Thyroid gland (tissue), 4 donors: ENCODE measurements at regions not wholly inside any gene's neighbourhood (a gene's known extent, or its start where the extent isn't known, plus 50 kb on each side); places are given as distances from the start of the nearest gene placed in this dataset.

Experiments
- POLR2A ChIP-seq, 2 donors: fragments of 450-650 bp; IDR thresholded peaks; one replicate each; pipeline ENCODE4 v1.6.1; 2017; ENCODE audit warnings: antibody characterized with exemption in 2 of 2, mild to moderate bottlenecking in 2 of 2, moderate library complexity in 1 of 2
- TF ChIP-seq, protein P1 (sequence below), 6 experiments: fragments of 200-600 bp in 3 of 6; fragments of 450-650 bp in 3 of 6; sonication (generic) in 3 of 6; IDR thresholded peaks; one replicate each; pipeline ENCODE4 v1.5.1; 2016 to 2019; ENCODE audit warnings: antibody characterized with exemption in 6 of 6, mild to moderate bottlenecking in 2 of 6, inconsistent platforms in 1 of 6, moderate library complexity in 1 of 6

DNA sequence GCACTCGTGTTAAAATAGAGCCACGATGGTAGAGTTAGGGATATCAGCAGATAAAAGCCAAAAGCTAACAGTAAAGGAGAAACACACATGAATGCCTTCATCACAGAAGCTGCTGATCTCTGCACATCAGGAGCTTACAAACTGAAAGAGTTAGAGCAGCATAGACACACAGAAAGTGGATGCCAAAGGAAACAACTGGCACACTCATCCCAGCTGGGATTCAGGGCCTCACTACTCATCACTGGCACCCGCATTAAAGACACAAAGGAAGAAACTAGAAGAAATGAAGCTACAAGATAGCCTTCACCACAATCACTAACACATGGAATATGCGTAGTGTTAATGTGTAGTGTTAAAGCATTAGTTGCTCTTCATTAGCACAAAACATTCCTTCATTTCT is 156.4 kb upstream of the TBL1X start:
- TF ChIP-seq, protein P1, sequence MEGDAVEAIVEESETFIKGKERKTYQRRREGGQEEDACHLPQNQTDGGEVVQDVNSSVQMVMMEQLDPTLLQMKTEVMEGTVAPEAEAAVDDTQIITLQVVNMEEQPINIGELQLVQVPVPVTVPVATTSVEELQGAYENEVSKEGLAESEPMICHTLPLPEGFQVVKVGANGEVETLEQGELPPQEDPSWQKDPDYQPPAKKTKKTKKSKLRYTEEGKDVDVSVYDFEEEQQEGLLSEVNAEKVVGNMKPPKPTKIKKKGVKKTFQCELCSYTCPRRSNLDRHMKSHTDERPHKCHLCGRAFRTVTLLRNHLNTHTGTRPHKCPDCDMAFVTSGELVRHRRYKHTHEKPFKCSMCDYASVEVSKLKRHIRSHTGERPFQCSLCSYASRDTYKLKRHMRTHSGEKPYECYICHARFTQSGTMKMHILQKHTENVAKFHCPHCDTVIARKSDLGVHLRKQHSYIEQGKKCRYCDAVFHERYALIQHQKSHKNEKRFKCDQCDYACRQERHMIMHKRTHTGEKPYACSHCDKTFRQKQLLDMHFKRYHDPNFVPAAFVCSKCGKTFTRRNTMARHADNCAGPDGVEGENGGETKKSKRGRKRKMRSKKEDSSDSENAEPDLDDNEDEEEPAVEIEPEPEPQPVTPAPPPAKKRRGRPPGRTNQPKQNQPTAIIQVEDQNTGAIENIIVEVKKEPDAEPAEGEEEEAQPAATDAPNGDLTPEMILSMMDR (IDR thresholded peaks at IDR 0.05), result no peak
- TF ChIP-seq POLR2A (IDR thresholded peaks at IDR 0.05), result no peak
